Heart right ventricle (tissue), 16 donors: ENCODE measurements at regions not wholly inside any gene's neighbourhood (a gene's known extent, or its start where the extent isn't known, plus 50 kb on each side); places are given as distances from the start of the nearest gene placed in this dataset.
"Not testable (repeated sequence)": the region's sequence is repeated elsewhere in the genome, so short reads cannot be mapped to it uniquely, and the experiment has no call there.

Experiments used
- ATAC-seq, 8 donors: fragments of 200-7000 bp; cut with Tn5 transposase; one replicate each; pipeline ENCODE4 v1.9.1; 2020; ENCODE audit warnings: mild to moderate bottlenecking in 8 of 8, moderate library complexity in 8 of 8, moderate number of reproducible peaks in 1 of 8
- DNase-seq, 2 donors: peaks; one replicate each; pipeline ENCODE4 v3.0.0-alpha.2; 2020
- H3K27ac ChIP-seq, 10 donors: fragments of 200-600 bp; sonication (generic) in 2 of 10; one replicate each; pipeline versions ENCODE4 v1.5.0 to v1.8.0; 2020 to 2022; ENCODE audit warnings: mild to moderate bottlenecking in 3 of 10
- H3K27me3 ChIP-seq, 7 donors: fragments of 200-600 bp; one replicate each; pipeline ENCODE4 v1.8.0; 2021 to 2022; ENCODE audit warnings: mild to moderate bottlenecking in 2 of 7
- H3K36me3 ChIP-seq, 9 donors: fragments of 200-600 bp; sonication (generic) in 1 of 9; one replicate each; pipeline versions ENCODE4 v1.5.0 to v1.8.0; 2020 to 2022; ENCODE audit warnings: mild to moderate bottlenecking in 2 of 9
- H3K4me1 ChIP-seq, 9 donors: fragments of 200-600 bp; sonication (generic) in 1 of 9; one replicate each; pipeline versions ENCODE4 v1.5.0 to v1.8.0; 2020 to 2022; ENCODE audit warnings: mild to moderate bottlenecking in 4 of 9
- H3K4me3 ChIP-seq, 10 donors: fragments of 200-600 bp; sonication (generic) in 2 of 10; one replicate each; pipeline versions ENCODE4 v1.5.0 to v1.8.0; 2020 to 2022; ENCODE audit warnings: mild to moderate bottlenecking in 7 of 10, moderate library complexity in 2 of 10
- H3K9me3 ChIP-seq, 11 donors: fragments of 200-600 bp in 10 of 11; sonication (generic) in 2 of 11; one replicate each; pipeline versions ENCODE4 v1.5.0 to v1.8.0; 2013 to 2022; ENCODE audit warnings: mild to moderate bottlenecking in 2 of 11, control low read depth in 1 of 11, moderate library complexity in 1 of 11
- CTCF ChIP-seq, 9 donors: fragments of 200-600 bp; sonication (generic) in 2 of 9; IDR thresholded peaks; one replicate each; pipeline versions ENCODE4 v1.5.0 to v1.8.0; 2021 to 2022; ENCODE audit warnings: antibody characterized with exemption in 9 of 9, mild to moderate bottlenecking in 5 of 9, moderate library complexity in 1 of 9
- WGBS, 2 donors: extraction: QIAGEN DNeasy Blood & Tissue Kit; methylation state at CpG; one replicate each; pipeline ENCODE4 v1.1.7; 2013; ENCODE audit warnings: inconsistent platforms in 1 of 2; 5-methylcytosine and 5-hydroxymethylcytosine counted together
- intact Hi-C, 10 donors: fragments of 100-400 bp; cut with DNase I; formaldehyde crosslinking; loops; one replicate each; pipeline versions ENCODE4 v1.11.1 to v1.14.2; 2022
- donor health status: Arrhythmogenic right ventricular cardiomyopathy.
- donor health status: ischemic (EF 13 %, LVEDD 7.1; RV severe dilation, severe dysfunction).
- donor health status: healthy with polysubstance abuse.
- donor health status: DM: no; HTN: yes; CAD: no.
- donor health status: DM: no; HTN: no; CAD: no.
- donor health status: ischemic (EF 25% LVEDD 6.9; RV normal size, moderate dysfunction).
- donor health status: ischemic (EF 25% LVEDD 5.7; RV mildly dilated, moderate dysfunction).
- donor health status: healthy.
- donor health status: DM: yes; HTN: yes; CAD: no.
- donor health status: Ischemic cardiomyopathy.
- donor health status: ischemic (EF 35%, LVEDD 5.7; RV mildly dilated, moderate dysfunction).
- donor health status: nonischemic (EF 11% LVEDD 7.7; RV severe dilation, severe dysfunction).
- donor health status: DM: yes; HTN: yes; CAD: no.
- donor health status: PGD.
- donor health status: ischemic (EF 29% LVEDD 5.4; RV normal size, mild dysfunction).
- donor health status: nonischemic (EF 23%, LVEDD 6.1; RV moderate dilation, normal function).

DNA sequence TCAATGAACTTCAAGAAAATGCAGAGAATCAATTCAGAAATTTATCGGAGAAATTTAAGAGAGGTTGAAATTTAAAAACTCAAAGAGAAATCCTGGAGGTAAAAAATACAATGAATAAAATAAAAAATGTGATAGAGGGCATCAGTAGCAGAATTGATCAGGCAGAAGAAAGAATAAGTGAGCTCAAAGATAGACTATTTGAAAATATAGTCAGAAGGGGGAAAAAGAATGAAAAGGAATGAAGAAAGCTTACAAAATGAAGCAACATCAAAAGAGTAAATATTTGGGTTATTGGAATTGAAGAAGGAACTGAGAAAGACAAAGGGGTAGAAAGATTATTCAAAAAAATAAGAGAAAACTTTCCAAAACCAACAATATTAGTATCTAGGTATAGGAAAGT lies 291.4 kb downstream of the SH2D4B start:
- WGBS, 2 donors, result 98% methylated on average over 1 of the region's 1 CpG
- no peak for ATAC-seq
- no peak for TF ChIP-seq CTCF (IDR thresholded peaks at IDR 0.05)

DNA sequence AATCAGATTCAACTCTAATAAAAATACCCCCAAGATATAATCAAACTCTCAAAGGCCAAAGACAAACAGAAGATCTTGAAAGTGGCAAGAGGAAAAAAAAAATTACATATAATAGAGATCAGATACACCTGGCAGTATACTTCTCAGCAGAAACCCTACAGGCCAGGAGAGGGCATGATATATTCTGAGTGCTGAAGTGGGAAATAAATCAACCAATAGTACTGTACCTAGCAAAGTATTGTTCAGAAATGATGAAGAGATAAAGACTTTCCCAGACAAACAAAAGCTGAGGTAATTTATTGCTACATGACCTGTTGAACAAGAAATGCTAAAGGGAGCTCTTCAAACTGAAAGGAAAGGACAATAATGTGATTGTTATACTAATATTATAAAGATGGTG lies 291.9 kb downstream of the SH2D4B start:
- peaks cover 0 to 49% (median 7%) of the 10 kb centered on the region in 11 donors for H3K9me3 ChIP-seq
- ATAC-seq (no peak), DNase-seq (no peak)
- H3K27ac ChIP-seq, result no peak overlapping the region
- no peaks in the 10 kb centered on the region for H3K36me3 ChIP-seq
- intact Hi-C loops, result no loop called here
- TF ChIP-seq CTCF (IDR thresholded peaks at IDR 0.05), result no peak
- H3K4me1 ChIP-seq, result no peaks in the 10 kb centered on the region
- no peaks in the 10 kb centered on the region for H3K27me3 ChIP-seq
- H3K4me3 ChIP-seq, result no peak overlapping the region

More for the DNA sequence above, 291.4 kb downstream of the SH2D4B start:
- H3K27ac ChIP-seq, result no peak overlapping the region
- no peaks in the 10 kb centered on the region for H3K4me1 ChIP-seq
- peaks cover 0 to 45% (median 7%) of the 10 kb centered on the region in 11 donors for H3K9me3 ChIP-seq
- no peak for DNase-seq
- H3K36me3 ChIP-seq, result no peaks in the 10 kb centered on the region
- H3K4me3 ChIP-seq, result no peak overlapping the region
- H3K27me3 ChIP-seq, result no peaks in the 10 kb centered on the region
- intact Hi-C loops, result no loop called here

DNA sequence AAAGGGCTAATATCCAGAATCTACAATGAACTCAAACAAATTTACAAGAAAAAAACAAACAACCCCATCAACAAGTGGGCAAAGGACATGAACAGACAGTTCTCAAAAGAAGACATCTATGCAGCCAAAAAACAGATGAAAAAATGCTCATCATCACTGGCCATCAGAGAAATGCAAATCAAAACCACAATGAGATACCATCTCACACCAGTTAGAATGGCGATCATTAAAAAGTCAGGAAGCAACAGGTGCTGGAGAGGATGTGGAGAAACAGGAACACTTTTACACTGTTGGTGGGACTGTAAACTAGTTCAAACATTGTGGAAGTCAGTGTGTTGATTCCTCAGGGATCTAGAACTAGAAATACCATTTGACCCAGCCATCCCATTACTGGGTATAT lies 295.0 kb downstream of the SH2D4B start:
- H3K27ac ChIP-seq, DNase-seq, H3K4me3 ChIP-seq, H3K36me3 ChIP-seq, intact Hi-C loops, H3K4me1 ChIP-seq, H3K27me3 ChIP-seq, ATAC-seq: not testable (repeated sequence)
- WGBS, 2 donors, result no CpG with 5 or more reads among the region's 1 CpG
- H3K9me3 ChIP-seq, result peaks cover 0 to 62% (median 13%) of the 10 kb centered on the region in 11 donors

DNA sequence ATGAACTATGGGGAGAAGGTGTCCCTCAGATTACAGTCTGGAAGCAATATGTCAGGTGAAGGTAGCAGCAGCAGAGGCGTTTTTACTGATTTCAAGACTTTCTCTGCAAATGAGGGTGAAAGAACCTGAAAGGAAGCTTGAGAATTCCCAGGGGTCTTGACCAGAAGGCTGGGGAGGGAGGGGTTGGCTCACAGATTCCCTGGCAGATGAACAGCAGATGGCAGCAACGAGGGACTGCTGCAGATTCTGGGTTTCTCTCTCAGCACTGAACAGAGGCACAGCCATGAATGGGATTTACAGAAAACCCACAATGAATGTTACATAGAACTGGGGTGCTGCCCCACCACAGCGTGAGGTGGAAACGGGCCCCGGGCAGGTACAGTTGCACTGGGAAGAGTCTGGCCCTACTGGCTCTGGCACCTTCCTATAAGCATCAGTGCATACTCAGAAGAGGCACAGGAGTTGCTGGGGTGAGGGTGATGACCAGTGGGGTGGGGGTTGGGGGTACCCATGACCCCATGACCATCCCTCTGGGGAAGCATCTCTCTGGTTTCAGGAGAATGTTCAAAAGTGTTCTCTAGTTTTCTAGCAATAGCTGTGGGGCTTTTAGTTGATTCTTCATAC lies 317.8 kb downstream of the SH2D4B start:
- TF ChIP-seq CTCF (IDR thresholded peaks at IDR 0.05), result peak in 4 of 9 donors; percentile 10 to 41 (median 20)
- peak in 1 of 2 donors; percentile 3 for DNase-seq
- WGBS, 2 donors, result 29 to 44% methylated on average over 5 of the region's 5 CpGs
- ATAC-seq, result no peak
- Histone ChIP-seq H3K4me3 (no peak overlapping the region), H3K27ac (no peak overlapping the region), H3K36me3 (no peaks in the 10 kb centered on the region), H3K4me1 (no peaks in the 10 kb centered on the region), H3K9me3 (no peaks in the 10 kb centered on the region), H3K27me3 (peaks cover 0 to 13% (median 8%) of the 10 kb centered on the region in 7 donors)
- intact Hi-C loops, result no loop called here

DNA sequence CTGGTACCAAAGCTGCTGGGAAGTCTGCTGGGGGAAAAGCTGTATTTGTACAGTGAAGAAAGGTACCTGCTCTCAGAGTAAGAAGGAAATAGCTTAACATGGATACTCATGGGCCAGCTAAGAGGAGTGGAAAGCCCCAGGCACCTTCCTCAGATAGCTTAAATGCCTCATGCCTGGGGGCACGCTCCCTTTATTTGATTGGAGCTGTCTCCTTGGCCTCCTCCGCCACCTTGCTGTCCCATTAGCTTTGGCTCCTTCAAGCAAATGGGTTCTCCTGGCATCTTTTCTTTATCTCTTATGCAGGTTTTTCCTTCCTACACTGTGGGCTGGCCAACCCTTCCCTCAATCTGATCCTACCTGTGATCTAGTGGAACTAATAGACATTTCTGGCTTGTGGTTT lies 318.5 kb downstream of the SH2D4B start:
- H3K27ac ChIP-seq, result no peak overlapping the region
- H3K4me3 ChIP-seq, result no peak overlapping the region
- no peaks in the 10 kb centered on the region for H3K9me3 ChIP-seq
- ATAC-seq, result no peak
- TF ChIP-seq CTCF (IDR thresholded peaks at IDR 0.05), result no peak
- H3K36me3 ChIP-seq, result no peaks in the 10 kb centered on the region
- no peaks in the 10 kb centered on the region for H3K4me1 ChIP-seq
- peaks cover 0 to 13% (median 8%) of the 10 kb centered on the region in 7 donors for H3K27me3 ChIP-seq
- DNase-seq, result no peak
- WGBS, 2 donors, result 87 to 91% methylated on average over 2 of the region's 2 CpGs
- intact Hi-C loops, result no loop called here

DNA sequence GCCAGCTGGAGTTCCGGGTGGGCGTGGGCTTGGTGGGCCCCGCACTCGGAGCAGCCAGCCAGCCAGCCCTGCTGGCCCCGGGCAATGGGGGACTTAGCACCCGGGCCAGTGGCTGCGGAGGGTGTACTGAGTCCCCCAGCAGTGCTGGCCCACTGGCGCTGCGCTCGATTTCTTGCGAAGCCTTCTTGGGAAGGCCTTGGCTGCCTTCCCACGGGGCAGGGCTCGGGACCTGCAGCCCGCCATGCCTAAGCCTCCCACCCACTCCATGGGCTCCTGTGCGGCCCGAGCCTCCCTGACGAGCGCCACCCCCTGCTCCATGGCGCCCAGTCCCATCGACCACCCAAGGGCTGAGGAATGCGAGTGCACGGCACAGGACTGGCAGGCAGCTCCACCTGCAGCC lies 321.6 kb downstream of the SH2D4B start:
- H3K36me3 ChIP-seq, H3K4me1 ChIP-seq, ATAC-seq, H3K27ac ChIP-seq, H3K9me3 ChIP-seq, H3K4me3 ChIP-seq, DNase-seq, intact Hi-C loops: not testable (repeated sequence)
- H3K27me3 ChIP-seq, result peaks cover 0 to 13% (median 3%) of the 10 kb centered on the region in 7 donors
- 95 to 97% methylated on average over 17 to 22 of the region's 22 CpGs for WGBS, 2 donors
